Erythroblast (primary cell): ENCODE measurements at regions not wholly inside any gene's neighbourhood (a gene's known extent, or its start where the extent isn't known, plus 50 kb on each side); places are given as distances from the start of the nearest gene placed in this dataset.

Experiments
- GATA1 ChIP-seq: IDR thresholded peaks from 2 replicates; pipeline ENCODE4 v1.6.1; 2011; ENCODE audit warnings: low read depth, mild to moderate bottlenecking, control low read depth, low read length, moderate library complexity
- POLR2A ChIP-seq: IDR thresholded peaks from 2 replicates; pipeline ENCODE4 v1.6.1; 2011; ENCODE audit warnings: mild to moderate bottlenecking, low read length

GRCh38 chr4:127131527-127131926 lies 501.2 kb upstream of the INTU start:
- TF ChIP-seq POLR2A = no peak
- TF ChIP-seq GATA1 = no peak
